ENCODE measurements at regions not wholly inside any gene's neighbourhood (a gene's known extent, or its start where the extent isn't known, plus 50 kb on each side); places are given as distances from the start of the nearest gene placed in this dataset.

DNA sequence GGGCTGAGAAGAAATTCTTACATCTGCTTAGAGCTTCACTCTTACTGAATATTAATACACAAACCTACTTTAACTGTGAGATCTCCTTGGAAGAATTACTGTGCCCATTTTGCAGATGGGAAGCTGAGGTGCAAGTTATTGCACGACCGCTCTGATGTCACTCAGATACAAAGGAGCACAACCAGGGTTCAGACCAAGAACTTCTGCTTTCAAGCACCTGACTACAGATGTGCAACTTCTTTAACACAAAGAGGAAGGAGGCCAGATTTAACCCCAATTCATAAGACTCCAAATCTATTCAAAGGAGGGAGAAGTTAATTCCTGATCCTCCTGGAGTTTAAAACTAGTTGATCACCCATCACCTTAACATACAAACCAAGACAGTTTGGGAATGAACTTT is 232.6 kb downstream of the VRK1 start:
- DNase-seq = no peak
- WGBS (ENCODE audit: low lambda C conversion rate) = 48% methylated on average over 2 of the region's 2 CpGs

DNA sequence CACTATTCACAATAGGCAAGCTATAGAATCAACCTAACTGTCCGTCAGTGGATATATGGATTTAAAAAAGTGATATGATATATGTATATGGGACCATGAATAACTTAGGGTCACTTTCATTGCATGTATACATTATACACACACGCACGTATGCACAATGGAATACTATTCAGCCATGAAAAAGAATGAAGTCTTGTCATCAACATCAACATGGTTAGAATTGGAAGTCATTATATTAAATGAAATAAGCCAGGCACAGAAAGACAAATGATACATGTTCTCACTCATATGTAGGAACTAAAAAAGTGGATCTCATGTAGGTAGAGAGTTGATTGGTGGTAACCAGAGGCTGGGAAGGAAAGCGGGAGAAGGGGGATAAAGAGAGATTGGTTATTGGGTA is 234.3 kb downstream of the VRK1 start:
- H3K4me2 ChIP-seq = no peak overlapping the region
- WGBS (ENCODE audit: low lambda C conversion rate) = 62% methylated on average over 4 of the region's 4 CpGs
- CTCF ChIA-PET = no interaction called here
- no peak overlapping the region for H3K9ac ChIP-seq
- peaks cover 0 to 5% of the 10 kb centered on the region in 2 experiments; a peak in 2 of 4 replicates for H3K4me1 ChIP-seq (ENCODE audit: control insufficient read depth in 1 of 2, insufficient read depth in 2 of 2, low read depth in 1 of 2, low read length in 1 of 2)
- H3K9me3 ChIP-seq = no peaks in the 10 kb centered on the region
- no peak overlapping the region for H3K27ac ChIP-seq (ENCODE audit: low read depth in 2 of 2, low read length in 1 of 2)
- POLR2A ChIA-PET = no interaction called here
- H4K20me1 ChIP-seq (ENCODE audit: insufficient read depth) = no peaks in the 10 kb centered on the region
- TF ChIP-seq, protein P1, sequence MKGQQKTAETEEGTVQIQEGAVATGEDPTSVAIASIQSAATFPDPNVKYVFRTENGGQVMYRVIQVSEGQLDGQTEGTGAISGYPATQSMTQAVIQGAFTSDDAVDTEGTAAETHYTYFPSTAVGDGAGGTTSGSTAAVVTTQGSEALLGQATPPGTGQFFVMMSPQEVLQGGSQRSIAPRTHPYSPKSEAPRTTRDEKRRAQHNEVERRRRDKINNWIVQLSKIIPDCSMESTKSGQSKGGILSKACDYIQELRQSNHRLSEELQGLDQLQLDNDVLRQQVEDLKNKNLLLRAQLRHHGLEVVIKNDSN (IDR thresholded peaks at IDR 0.05; ENCODE audit: borderline replicate concordance, low read depth) = no peak
- TF ChIP-seq, protein P2, sequence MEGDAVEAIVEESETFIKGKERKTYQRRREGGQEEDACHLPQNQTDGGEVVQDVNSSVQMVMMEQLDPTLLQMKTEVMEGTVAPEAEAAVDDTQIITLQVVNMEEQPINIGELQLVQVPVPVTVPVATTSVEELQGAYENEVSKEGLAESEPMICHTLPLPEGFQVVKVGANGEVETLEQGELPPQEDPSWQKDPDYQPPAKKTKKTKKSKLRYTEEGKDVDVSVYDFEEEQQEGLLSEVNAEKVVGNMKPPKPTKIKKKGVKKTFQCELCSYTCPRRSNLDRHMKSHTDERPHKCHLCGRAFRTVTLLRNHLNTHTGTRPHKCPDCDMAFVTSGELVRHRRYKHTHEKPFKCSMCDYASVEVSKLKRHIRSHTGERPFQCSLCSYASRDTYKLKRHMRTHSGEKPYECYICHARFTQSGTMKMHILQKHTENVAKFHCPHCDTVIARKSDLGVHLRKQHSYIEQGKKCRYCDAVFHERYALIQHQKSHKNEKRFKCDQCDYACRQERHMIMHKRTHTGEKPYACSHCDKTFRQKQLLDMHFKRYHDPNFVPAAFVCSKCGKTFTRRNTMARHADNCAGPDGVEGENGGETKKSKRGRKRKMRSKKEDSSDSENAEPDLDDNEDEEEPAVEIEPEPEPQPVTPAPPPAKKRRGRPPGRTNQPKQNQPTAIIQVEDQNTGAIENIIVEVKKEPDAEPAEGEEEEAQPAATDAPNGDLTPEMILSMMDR (IDR thresholded peaks at IDR 0.05) = no peak
- TF ChIP-seq FOXM1 (IDR thresholded peaks at IDR 0.05; ENCODE audit: low read depth) = no peak
- TF ChIP-seq RAD21 (IDR thresholded peaks at IDR 0.05; ENCODE audit: low read length) = no peak
- no peak for TF ChIP-seq TAF1 (IDR thresholded peaks at IDR 0.05; ENCODE audit: borderline replicate concordance, low read depth, low read length)
- TF ChIP-seq, protein P3, sequence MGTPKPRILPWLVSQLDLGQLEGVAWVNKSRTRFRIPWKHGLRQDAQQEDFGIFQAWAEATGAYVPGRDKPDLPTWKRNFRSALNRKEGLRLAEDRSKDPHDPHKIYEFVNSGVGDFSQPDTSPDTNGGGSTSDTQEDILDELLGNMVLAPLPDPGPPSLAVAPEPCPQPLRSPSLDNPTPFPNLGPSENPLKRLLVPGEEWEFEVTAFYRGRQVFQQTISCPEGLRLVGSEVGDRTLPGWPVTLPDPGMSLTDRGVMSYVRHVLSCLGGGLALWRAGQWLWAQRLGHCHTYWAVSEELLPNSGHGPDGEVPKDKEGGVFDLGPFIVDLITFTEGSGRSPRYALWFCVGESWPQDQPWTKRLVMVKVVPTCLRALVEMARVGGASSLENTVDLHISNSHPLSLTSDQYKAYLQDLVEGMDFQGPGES (IDR thresholded peaks at IDR 0.05; ENCODE audit: low read depth, low read length) = no peak
- TF ChIP-seq SMC3 (IDR thresholded peaks at IDR 0.05; ENCODE audit: low read depth, low read length) = no peak
- no peaks in the 10 kb centered on the region for H3K79me2 ChIP-seq (ENCODE audit: insufficient read depth)
- H3K27me3 ChIP-seq (ENCODE audit: insufficient read depth) = no peaks in the 10 kb centered on the region
- H3K4me3 ChIP-seq (ENCODE audit: low read depth in 2 of 2, low read length in 1 of 2) = no peak overlapping the region
- DNase-seq = no peak
- H3K36me3 ChIP-seq (replicated peaks in 1 of 2; ENCODE audit: control insufficient read depth in 1 of 2, insufficient read depth in 2 of 2, low read length in 1 of 2) = no peaks in the 10 kb centered on the region
- H3K9me2 ChIP-seq = no peaks in the 10 kb centered on the region
- H2AFZ ChIP-seq (ENCODE audit: low read depth) = no peak overlapping the region
- H3F3A ChIP-seq (replicated peaks; ENCODE audit: insufficient read depth) = no peaks in the 10 kb centered on the region

More for the DNA sequence above, 232.6 kb downstream of the VRK1 start:
- Histone ChIP-seq H3K4me1 (ENCODE audit: control insufficient read depth in 1 of 2, insufficient read depth in 2 of 2, low read depth in 1 of 2, low read length in 1 of 2) (peaks cover 0 to 5% of the 10 kb centered on the region in 2 experiments; a peak in 1 of 4 replicates), H3K9ac (no peak overlapping the region), H3K27ac (ENCODE audit: low read depth in 2 of 2, low read length in 1 of 2) (no peak overlapping the region), H3K4me3 (ENCODE audit: low read depth in 2 of 2, low read length in 1 of 2) (no peak overlapping the region), H3K9me2 (no peaks in the 10 kb centered on the region), H2AFZ (ENCODE audit: low read depth) (no peak overlapping the region), H3F3A (replicated peaks; ENCODE audit: insufficient read depth) (no peaks in the 10 kb centered on the region), H3K36me3 (replicated peaks in 1 of 2; ENCODE audit: control insufficient read depth in 1 of 2, insufficient read depth in 2 of 2, low read length in 1 of 2) (no peaks in the 10 kb centered on the region), H3K4me2 (no peak overlapping the region), H3K79me2 (ENCODE audit: insufficient read depth) (no peaks in the 10 kb centered on the region), H4K20me1 (ENCODE audit: insufficient read depth) (no peaks in the 10 kb centered on the region), H3K9me3 (no peaks in the 10 kb centered on the region), H3K27me3 (ENCODE audit: insufficient read depth) (no peaks in the 10 kb centered on the region)
- TF ChIP-seq, protein P4, sequence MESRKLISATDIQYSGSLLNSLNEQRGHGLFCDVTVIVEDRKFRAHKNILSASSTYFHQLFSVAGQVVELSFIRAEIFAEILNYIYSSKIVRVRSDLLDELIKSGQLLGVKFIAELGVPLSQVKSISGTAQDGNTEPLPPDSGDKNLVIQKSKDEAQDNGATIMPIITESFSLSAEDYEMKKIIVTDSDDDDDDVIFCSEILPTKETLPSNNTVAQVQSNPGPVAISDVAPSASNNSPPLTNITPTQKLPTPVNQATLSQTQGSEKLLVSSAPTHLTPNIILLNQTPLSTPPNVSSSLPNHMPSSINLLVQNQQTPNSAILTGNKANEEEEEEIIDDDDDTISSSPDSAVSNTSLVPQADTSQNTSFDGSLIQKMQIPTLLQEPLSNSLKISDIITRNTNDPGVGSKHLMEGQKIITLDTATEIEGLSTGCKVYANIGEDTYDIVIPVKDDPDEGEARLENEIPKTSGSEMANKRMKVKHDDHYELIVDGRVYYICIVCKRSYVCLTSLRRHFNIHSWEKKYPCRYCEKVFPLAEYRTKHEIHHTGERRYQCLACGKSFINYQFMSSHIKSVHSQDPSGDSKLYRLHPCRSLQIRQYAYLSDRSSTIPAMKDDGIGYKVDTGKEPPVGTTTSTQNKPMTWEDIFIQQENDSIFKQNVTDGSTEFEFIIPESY (IDR thresholded peaks at IDR 0.05; ENCODE audit: borderline replicate concordance, low read depth) = no peak
- TF ChIP-seq, protein P5, sequence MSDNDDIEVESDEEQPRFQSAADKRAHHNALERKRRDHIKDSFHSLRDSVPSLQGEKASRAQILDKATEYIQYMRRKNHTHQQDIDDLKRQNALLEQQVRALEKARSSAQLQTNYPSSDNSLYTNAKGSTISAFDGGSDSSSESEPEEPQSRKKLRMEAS (IDR thresholded peaks at IDR 0.05; ENCODE audit: low read depth) = no peak
- no peak for TF ChIP-seq RAD21 (IDR thresholded peaks at IDR 0.05; ENCODE audit: low read length)
- POLR2A ChIA-PET = no interaction called here
- CTCF ChIA-PET = no interaction called here

Measured in SK-N-SH (cell line).